ENCODE measurements at regions not wholly inside any gene's neighbourhood (a gene's known extent, or its start where the extent isn't known, plus 50 kb on each side); places are given as distances from the start of the nearest gene placed in this dataset.

DNA sequence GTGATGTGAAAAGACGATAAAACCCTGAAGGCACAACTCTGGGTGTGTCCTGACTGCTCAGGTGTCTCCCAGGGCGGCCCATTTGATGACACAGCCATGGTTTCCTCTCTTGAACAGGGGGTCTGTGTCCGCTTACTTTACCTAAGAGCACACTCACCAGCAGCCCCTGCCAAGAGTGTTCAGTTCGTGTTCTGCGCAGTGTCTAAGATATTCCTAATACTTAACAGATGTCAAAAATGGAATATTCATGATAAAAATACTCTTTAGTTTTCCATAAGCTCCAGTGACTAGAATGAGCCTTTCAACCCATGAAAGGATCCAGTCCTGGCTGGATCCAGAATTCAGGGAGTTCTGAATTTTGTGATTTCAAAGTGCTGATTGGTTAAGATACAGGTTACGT, 492.4 kb downstream of the TNS3 start:
- Mint-ChIP-seq H3K27me3 (peaks cover 11% of the 10 kb centered on the region), H3K36me3 (ENCODE audit: low read depth) (no peaks in the 10 kb centered on the region)
- intact Hi-C loops (cut with DNase I, micrococcal nuclease), result loop anchor here (1.0 to 2.0 kb wide), 3 partner anchors 1172 to 1199 kb away; no protein-coding TSS in a partner anchor

GRCh38 chr7:47089068-47089417, 492.9 kb downstream of the TNS3 start:
- H3K27me3 Mint-ChIP-seq, result peaks cover 11% of the 10 kb centered on the region
- ATAC-seq (ENCODE audit: poor library complexity) (no peak), DNase-seq (no peak)
- TF ChIP-seq CTCF (IDR thresholded peaks at IDR 0.05), result no peak
- H3K4me1 Mint-ChIP-seq (ENCODE audit: low read depth), result no peaks in the 10 kb centered on the region
- POLR2A ChIA-PET, result no interaction called here
- Histone ChIP-seq H3K27ac (ENCODE audit: low read depth in 1 of 2, low read length in 2 of 2) (no peak overlapping the region), H3K36me3 (ENCODE audit: insufficient read depth, low read length) (no peaks in the 10 kb centered on the region), H3K4me3 (ENCODE audit: low read length) (no peak overlapping the region), H3K9me3 (ENCODE audit: control insufficient read depth in 1 of 2, insufficient read depth in 1 of 2, low read length in 2 of 2) (peaks cover 0 to 5% of the 10 kb centered on the region in 2 experiments), H3K27me3 (ENCODE audit: control insufficient read depth in 1 of 2, insufficient read depth in 2 of 2, low read length in 2 of 2) (peaks cover 0 to 4% of the 10 kb centered on the region in 2 experiments), H3K4me1 (ENCODE audit: insufficient read depth, low read length) (peaks cover 3% of the 10 kb centered on the region)
- H3K36me3 Mint-ChIP-seq (ENCODE audit: low read depth), result no peaks in the 10 kb centered on the region
- no peak overlapping the region for H3K27ac Mint-ChIP-seq
- no peaks in the 10 kb centered on the region for H3K9me3 Mint-ChIP-seq
- CTCF ChIA-PET, result no interaction called here
- no peak overlapping the region for H3K4me3 Mint-ChIP-seq
- intact Hi-C loops (cut with DNase I, micrococcal nuclease), result loop anchor here (1.0 to 2.0 kb wide), 3 partner anchors 1172 to 1198 kb away; no protein-coding TSS in a partner anchor

More for the DNA sequence above, 492.4 kb downstream of the TNS3 start:
- H3K27ac ChIP-seq (ENCODE audit: low read depth in 1 of 2, low read length in 2 of 2), result no peak overlapping the region
- Mint-ChIP-seq H3K27ac (no peak overlapping the region), H3K9me3 (no peaks in the 10 kb centered on the region), H3K4me1 (ENCODE audit: low read depth) (no peaks in the 10 kb centered on the region), H3K4me3 (no peak overlapping the region)
- no peak for TF ChIP-seq CTCF (IDR thresholded peaks at IDR 0.05)
- no peaks in the 10 kb centered on the region for H3K36me3 ChIP-seq (ENCODE audit: insufficient read depth, low read length)
- DNase-seq (no peak), ATAC-seq (ENCODE audit: poor library complexity) (no peak)
- ChIA-PET CTCF (no interaction called here), POLR2A (no interaction called here)
- H3K4me1 ChIP-seq (ENCODE audit: insufficient read depth, low read length), result peaks cover 3% of the 10 kb centered on the region
- peaks cover 0 to 4% of the 10 kb centered on the region in 2 experiments for H3K27me3 ChIP-seq (ENCODE audit: control insufficient read depth in 1 of 2, insufficient read depth in 2 of 2, low read length in 2 of 2)
- H3K4me3 ChIP-seq (ENCODE audit: low read length), result no peak overlapping the region
- H3K9me3 ChIP-seq (ENCODE audit: control insufficient read depth in 1 of 2, insufficient read depth in 1 of 2, low read length in 2 of 2), result peaks cover 0 to 5% of the 10 kb centered on the region in 2 experiments

GRCh38 chr7:47088329-47089067, 493.4 kb downstream of the TNS3 start:
- no peak overlapping the region for H3K27ac ChIP-seq (ENCODE audit: low read depth in 1 of 2, low read length in 2 of 2)
- peak in 4 of 14 experiments; percentile 14 to 45 (median 36) for DNase-seq
- Mint-ChIP-seq H3K27me3 (peaks cover 11% of the 10 kb centered on the region), H3K4me3 (no peak overlapping the region), H3K4me1 (ENCODE audit: low read depth) (no peaks in the 10 kb centered on the region), H3K27ac (no peak overlapping the region), H3K36me3 (ENCODE audit: low read depth) (no peaks in the 10 kb centered on the region), H3K9me3 (no peaks in the 10 kb centered on the region)
- CTCF ChIA-PET, result no interaction called here
- peaks cover 0 to 4% of the 10 kb centered on the region in 2 experiments for H3K27me3 ChIP-seq (ENCODE audit: control insufficient read depth in 1 of 2, insufficient read depth in 2 of 2, low read length in 2 of 2)
- POLR2A ChIA-PET, result no interaction called here
- peak; percentile 68 for TF ChIP-seq CTCF (IDR thresholded peaks at IDR 0.05)
- H3K36me3 ChIP-seq (ENCODE audit: insufficient read depth, low read length), result no peaks in the 10 kb centered on the region
- ATAC-seq (ENCODE audit: poor library complexity), result no peak
- peaks cover 0 to 5% of the 10 kb centered on the region in 2 experiments for H3K9me3 ChIP-seq (ENCODE audit: control insufficient read depth in 1 of 2, insufficient read depth in 1 of 2, low read length in 2 of 2)
- no peak overlapping the region for H3K4me3 ChIP-seq (ENCODE audit: low read length)
- H3K4me1 ChIP-seq (ENCODE audit: insufficient read depth, low read length), result peaks cover 3% of the 10 kb centered on the region
- intact Hi-C loops (cut with DNase I, micrococcal nuclease), result loop anchor here (1.0 to 2.0 kb wide), 3 partner anchors 1171 to 1198 kb away; no protein-coding TSS in a partner anchor

Data from CD4-positive, alpha-beta T cell (primary cell).